Dendritic cell treated with granulocyte-macrophage colony-stimulating factor and Interleukin-4, amounts not matched to agents 40 ng/mL and 50 ng/mL, for 4 days (primary cell): ENCODE measurements at regions not wholly inside any gene's neighbourhood (a gene's known extent, or its start where the extent isn't known, plus 50 kb on each side); places are given as distances from the start of the nearest gene placed in this dataset.

Experiments
- H3K27ac Mint-ChIP-seq: one replicate; pipeline ENCODE4 v1.8.0; 2022; ENCODE audit warnings: mild to moderate bottlenecking, mixed read lengths
- H3K27me3 Mint-ChIP-seq: one replicate; pipeline ENCODE4 v1.8.0; 2022; ENCODE audit warnings: mild to moderate bottlenecking, mixed read lengths
- H3K36me3 Mint-ChIP-seq: one replicate; pipeline ENCODE4 v1.8.0; 2022; ENCODE audit warnings: low read depth, mixed read lengths
- H3K4me1 Mint-ChIP-seq: one replicate; pipeline ENCODE4 v1.8.0; 2022; ENCODE audit warnings: low read depth, mixed read lengths
- H3K4me3 Mint-ChIP-seq: one replicate; pipeline ENCODE4 v1.8.0; 2022; ENCODE audit warnings: mild to moderate bottlenecking, moderate library complexity, mixed read lengths
- H3K9me3 Mint-ChIP-seq: one replicate; pipeline ENCODE4 v1.8.0; 2022; ENCODE audit warnings: mixed read lengths
- intact Hi-C: fragments of 100-400 bp; cut with micrococcal nuclease; formaldehyde crosslinking; loops from one replicate; pipeline ENCODE4 v1.15.0; 2022

DNA sequence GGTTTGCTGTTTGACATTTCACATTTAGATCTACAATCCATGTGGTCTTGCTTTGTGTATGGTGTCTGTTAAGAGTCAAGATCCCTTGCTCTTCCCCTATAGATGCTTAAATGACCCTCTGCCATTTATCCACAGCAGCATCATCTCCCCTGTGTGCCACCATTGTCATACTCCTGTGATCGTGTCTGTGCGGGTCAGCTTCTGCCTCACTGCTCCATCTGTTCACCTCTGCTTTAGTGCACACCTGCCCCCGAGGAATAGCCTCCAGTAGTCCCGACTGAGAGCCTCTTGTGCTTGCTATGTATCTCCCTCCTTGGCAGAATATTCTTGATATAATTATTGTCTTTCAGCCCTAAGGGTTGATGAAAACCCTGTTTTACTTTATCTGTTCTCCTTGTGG lies 551.2 kb downstream of the CDH26 start:
- no peak overlapping the region for H3K27ac Mint-ChIP-seq
- intact Hi-C loops: no loop called here
- no peak overlapping the region for H3K4me3 Mint-ChIP-seq
- H3K4me1 Mint-ChIP-seq: no peaks in the 10 kb centered on the region
- no peaks in the 10 kb centered on the region for H3K27me3 Mint-ChIP-seq
- no peaks in the 10 kb centered on the region for H3K36me3 Mint-ChIP-seq
- H3K9me3 Mint-ChIP-seq: no peaks in the 10 kb centered on the region

DNA sequence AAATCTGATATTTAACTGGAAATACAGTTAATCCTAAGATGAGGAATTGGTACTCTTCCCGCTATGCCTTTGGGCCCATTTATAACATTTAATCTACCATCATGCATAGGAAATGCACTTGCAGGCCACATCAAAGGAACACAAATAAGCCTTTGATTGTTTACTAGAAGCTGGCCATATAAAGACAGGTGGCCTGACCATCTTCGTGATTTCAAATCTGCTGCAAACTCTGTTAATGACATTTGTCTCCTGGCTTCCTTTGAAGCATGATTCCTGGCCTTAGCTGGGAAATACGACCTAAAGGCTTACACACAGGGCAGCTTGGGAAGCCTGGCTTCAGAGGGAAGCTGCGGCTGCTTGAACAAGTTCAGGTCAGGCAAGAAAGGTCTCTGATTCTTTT lies 552.1 kb downstream of the CDH26 start:
- H3K4me1 Mint-ChIP-seq: no peaks in the 10 kb centered on the region
- no peaks in the 10 kb centered on the region for H3K36me3 Mint-ChIP-seq
- H3K4me3 Mint-ChIP-seq: no peak overlapping the region
- H3K9me3 Mint-ChIP-seq: no peaks in the 10 kb centered on the region
- intact Hi-C loops: no loop called here
- no peak overlapping the region for H3K27ac Mint-ChIP-seq
- H3K27me3 Mint-ChIP-seq: no peaks in the 10 kb centered on the region

GRCh38 chr20:60512443-60512842 lies 554.2 kb downstream of the CDH26 start:
- Mint-ChIP-seq H3K4me1 (no peaks in the 10 kb centered on the region), H3K9me3 (no peaks in the 10 kb centered on the region), H3K36me3 (no peaks in the 10 kb centered on the region), H3K4me3 (no peak overlapping the region), H3K27me3 (no peaks in the 10 kb centered on the region), H3K27ac (no peak overlapping the region)
- intact Hi-C loops: no loop called here

GRCh38 chr20:60513141-60513540 lies 554.9 kb downstream of the CDH26 start:
- Mint-ChIP-seq H3K27ac (no peak overlapping the region), H3K36me3 (no peaks in the 10 kb centered on the region), H3K4me1 (no peaks in the 10 kb centered on the region), H3K27me3 (no peaks in the 10 kb centered on the region), H3K4me3 (no peak overlapping the region), H3K9me3 (no peaks in the 10 kb centered on the region)
- intact Hi-C loops: no loop called here

GRCh38 chr20:60516442-60516841 lies 558.2 kb downstream of the CDH26 start:
- Mint-ChIP-seq H3K4me3 (no peak overlapping the region), H3K27me3 (no peaks in the 10 kb centered on the region), H3K4me1 (no peaks in the 10 kb centered on the region), H3K36me3 (no peaks in the 10 kb centered on the region), H3K27ac (no peak overlapping the region), H3K9me3 (no peaks in the 10 kb centered on the region)
- intact Hi-C loops: no loop called here

GRCh38 chr20:60518022-60518421 lies 559.8 kb downstream of the CDH26 start:
- intact Hi-C loops: no loop called here
- Mint-ChIP-seq H3K4me3 (no peak overlapping the region), H3K4me1 (no peaks in the 10 kb centered on the region), H3K36me3 (no peaks in the 10 kb centered on the region), H3K27ac (no peak overlapping the region), H3K9me3 (no peaks in the 10 kb centered on the region), H3K27me3 (no peaks in the 10 kb centered on the region)

DNA sequence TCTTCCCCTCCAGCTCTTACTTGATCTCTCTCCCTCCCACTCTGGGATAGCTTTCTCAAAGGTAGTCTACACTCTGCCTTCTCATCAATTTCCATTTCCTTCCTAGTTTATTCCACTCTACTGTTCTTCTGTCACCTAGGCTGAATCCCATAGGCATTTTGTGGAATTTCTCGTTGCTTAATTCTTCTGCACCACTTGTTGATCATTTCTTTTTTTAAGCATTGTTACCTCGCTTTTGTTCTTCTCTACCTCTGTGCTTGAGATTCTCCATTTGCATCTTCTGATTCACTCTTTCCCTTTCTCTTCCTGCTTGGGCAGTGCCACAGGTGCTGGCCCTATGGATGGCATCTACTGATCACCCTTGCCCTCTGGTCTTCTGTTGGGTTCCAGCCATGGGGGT lies 567.2 kb downstream of the CDH26 start:
- no peaks in the 10 kb centered on the region for H3K36me3 Mint-ChIP-seq
- H3K4me1 Mint-ChIP-seq: no peaks in the 10 kb centered on the region
- H3K9me3 Mint-ChIP-seq: peaks cover 10% of the 10 kb centered on the region
- intact Hi-C loops: no loop called here
- peaks cover 1% of the 10 kb centered on the region for H3K27me3 Mint-ChIP-seq
- no peak overlapping the region for H3K4me3 Mint-ChIP-seq
- H3K27ac Mint-ChIP-seq: no peak overlapping the region

GRCh38 chr20:60527656-60528055 lies 569.4 kb downstream of the CDH26 start:
- H3K27me3 Mint-ChIP-seq: peaks cover 1% of the 10 kb centered on the region
- intact Hi-C loops: no loop called here
- no peaks in the 10 kb centered on the region for H3K4me1 Mint-ChIP-seq
- H3K4me3 Mint-ChIP-seq: no peak overlapping the region
- peaks cover 10% of the 10 kb centered on the region for H3K9me3 Mint-ChIP-seq
- H3K36me3 Mint-ChIP-seq: no peaks in the 10 kb centered on the region
- H3K27ac Mint-ChIP-seq: no peak overlapping the region

DNA sequence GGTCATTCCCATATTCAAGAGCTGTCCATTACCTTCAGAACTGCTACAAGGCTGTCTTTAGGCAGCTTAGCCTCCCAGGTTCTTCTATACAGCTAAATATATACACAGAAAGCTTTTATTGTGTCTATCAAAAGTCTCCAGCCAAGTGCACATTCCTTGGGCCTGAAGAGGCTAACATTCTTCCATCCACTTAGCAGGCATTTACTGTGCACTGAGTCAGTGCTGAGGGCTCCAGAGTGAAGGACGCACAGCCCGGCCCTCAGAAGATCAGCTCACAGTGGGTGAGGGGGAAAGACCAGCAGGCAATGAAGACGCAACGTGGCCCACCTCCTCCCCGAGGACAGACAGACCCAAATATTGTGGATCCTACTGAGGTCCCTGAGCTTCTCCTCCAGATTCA lies 569.9 kb downstream of the CDH26 start:
- Mint-ChIP-seq H3K27ac (no peak overlapping the region), H3K27me3 (peaks cover 1% of the 10 kb centered on the region), H3K9me3 (peaks cover 10% of the 10 kb centered on the region), H3K4me3 (no peak overlapping the region), H3K36me3 (no peaks in the 10 kb centered on the region), H3K4me1 (no peaks in the 10 kb centered on the region)
- intact Hi-C loops: no loop called here

- H3K27me3 Mint-ChIP-seq: no peaks in the 10 kb centered on the region
Observed at GRCh38 chr20:60529149-60529548, 570.9 kb downstream of the CDH26 start.

DNA sequence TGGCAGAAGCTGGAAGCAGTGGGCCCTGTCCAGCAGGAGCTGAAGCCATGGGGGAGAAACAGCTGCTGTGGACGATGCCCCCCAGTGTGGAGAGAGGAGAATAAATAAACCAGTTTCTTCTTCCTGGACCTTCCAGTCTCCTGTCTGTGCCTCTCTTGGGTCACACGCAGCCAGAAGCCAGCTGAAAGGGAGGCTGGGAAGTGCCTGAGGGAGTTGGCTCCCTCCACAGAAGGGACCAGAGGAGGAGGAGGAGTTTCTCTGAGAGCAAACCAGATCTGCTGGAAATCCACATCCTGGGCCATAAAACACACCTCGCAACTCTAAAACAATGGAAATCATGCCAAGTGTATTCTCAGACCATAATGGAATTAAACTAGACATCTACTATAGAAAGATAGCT lies 577.0 kb downstream of the CDH26 start:
- H3K36me3 Mint-ChIP-seq: no peaks in the 10 kb centered on the region
- no peaks in the 10 kb centered on the region for H3K4me1 Mint-ChIP-seq
- H3K4me3 Mint-ChIP-seq: no peak overlapping the region

More at GRCh38 chr20:60529149-60529548, 570.9 kb downstream of the CDH26 start:
- Mint-ChIP-seq H3K27ac (no peak overlapping the region), H3K4me1 (no peaks in the 10 kb centered on the region), H3K9me3 (peaks cover 10% of the 10 kb centered on the region), H3K36me3 (no peaks in the 10 kb centered on the region), H3K4me3 (no peak overlapping the region)
- intact Hi-C loops: no loop called here

DNA sequence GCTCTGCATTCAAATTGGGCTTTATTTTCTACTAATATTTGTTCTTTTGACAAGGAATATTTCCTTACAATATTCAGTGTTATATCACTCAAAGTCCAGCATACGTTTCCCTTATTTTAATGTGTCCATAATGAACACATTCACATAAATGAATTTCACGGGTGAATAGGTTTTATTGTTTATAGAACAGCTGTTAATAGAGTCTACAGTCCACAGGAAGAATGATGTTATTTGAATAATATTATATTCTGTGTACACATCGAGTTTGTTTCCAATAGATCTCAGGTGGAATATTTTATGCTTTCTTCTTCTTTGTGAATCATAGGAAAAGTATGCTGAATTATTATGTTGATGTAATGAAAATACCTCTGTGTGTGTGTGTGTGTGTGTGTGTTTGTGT lies 582.4 kb downstream of the CDH26 start:
- intact Hi-C loops: no loop called here
- peaks cover 3% of the 10 kb centered on the region for H3K27me3 Mint-ChIP-seq
- H3K4me3 Mint-ChIP-seq: no peak overlapping the region
- no peaks in the 10 kb centered on the region for H3K36me3 Mint-ChIP-seq
- no peaks in the 10 kb centered on the region for H3K4me1 Mint-ChIP-seq
- H3K9me3 Mint-ChIP-seq: no peaks in the 10 kb centered on the region
- H3K27ac Mint-ChIP-seq: no peak overlapping the region

More for the DNA sequence above, 577.0 kb downstream of the CDH26 start:
- no peak overlapping the region for H3K27ac Mint-ChIP-seq
- H3K27me3 Mint-ChIP-seq: peaks cover 2% of the 10 kb centered on the region
- H3K9me3 Mint-ChIP-seq: no peaks in the 10 kb centered on the region
- intact Hi-C loops: no loop called here

GRCh38 chr20:60541991-60542390 lies 583.8 kb downstream of the CDH26 start:
- H3K27me3 Mint-ChIP-seq: peaks cover 2% of the 10 kb centered on the region
- H3K27ac Mint-ChIP-seq: no peak overlapping the region
- H3K4me1 Mint-ChIP-seq: no peaks in the 10 kb centered on the region
- intact Hi-C loops: no loop called here
- H3K9me3 Mint-ChIP-seq: no peaks in the 10 kb centered on the region
- H3K36me3 Mint-ChIP-seq: no peaks in the 10 kb centered on the region
- no peak overlapping the region for H3K4me3 Mint-ChIP-seq

DNA sequence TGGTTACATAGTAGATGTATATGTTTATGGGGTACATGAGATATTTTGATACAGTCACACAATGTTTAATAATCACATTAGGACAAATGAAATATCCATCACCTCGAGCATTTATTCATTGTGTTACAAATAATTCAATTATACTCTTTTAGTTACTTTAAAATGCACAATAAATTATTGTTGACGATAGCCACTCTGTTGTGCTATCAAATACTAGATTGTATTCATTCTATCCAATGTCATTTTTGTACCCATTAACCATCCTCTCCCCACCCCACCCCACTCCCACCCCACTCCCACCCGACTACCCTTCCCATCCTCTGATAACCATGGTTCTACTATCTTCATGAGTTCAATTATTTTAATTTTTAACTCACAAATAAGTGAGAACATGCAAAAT lies 585.4 kb downstream of the CDH26 start:
- Mint-ChIP-seq H3K9me3 (no peaks in the 10 kb centered on the region), H3K4me3 (no peak overlapping the region), H3K27ac (no peak overlapping the region), H3K36me3 (no peaks in the 10 kb centered on the region), H3K4me1 (no peaks in the 10 kb centered on the region), H3K27me3 (peaks cover 1% of the 10 kb centered on the region)
- intact Hi-C loops: no loop called here

GRCh38 chr20:60553095-60553494 lies 594.9 kb downstream of the CDH26 start:
- H3K9me3 Mint-ChIP-seq: no peaks in the 10 kb centered on the region
- H3K4me3 Mint-ChIP-seq: no peak overlapping the region
- no peaks in the 10 kb centered on the region for H3K36me3 Mint-ChIP-seq
- H3K27me3 Mint-ChIP-seq: no peaks in the 10 kb centered on the region
- H3K27ac Mint-ChIP-seq: no peak overlapping the region
- no peaks in the 10 kb centered on the region for H3K4me1 Mint-ChIP-seq
- intact Hi-C loops: no loop called here
